Fibroblast of lung (primary cell): ENCODE measurements at regions not wholly inside any gene's neighbourhood (a gene's known extent, or its start where the extent isn't known, plus 50 kb on each side); places are given as distances from the start of the nearest gene placed in this dataset.

Source experiments
- DNase-seq, 2 donors: peaks; one replicate each; pipeline versions ENCODE4 v3.0.0 to v3.0.0-alpha.2; 2010; ENCODE audit warnings: low read depth in 2 of 2
- H2AFZ ChIP-seq: 2 replicates; pipeline ENCODE4 v1.5.1; 2012; ENCODE audit warnings: low read length, control low read depth, inconsistent platforms
- H3K27ac ChIP-seq: 2 replicates; pipeline ENCODE4 v1.5.1; 2011; ENCODE audit warnings: low read length, control low read depth; ENCODE audit not compliant: insufficient read depth
- H3K27me3 ChIP-seq: 2 replicates; pipeline ENCODE4 v1.5.1; 2011; ENCODE audit warnings: mild to moderate bottlenecking, low read length; ENCODE audit not compliant: control insufficient read depth, insufficient read depth
- H3K36me3 ChIP-seq: 2 replicates; pipeline ENCODE4 v1.5.1; 2011; ENCODE audit warnings: low read length; ENCODE audit not compliant: control insufficient read depth, insufficient read depth
- H3K4me1 ChIP-seq: 2 replicates; pipeline ENCODE4 v1.5.1; 2011; ENCODE audit warnings: low read length; ENCODE audit not compliant: control insufficient read depth, insufficient read depth; ENCODE audit errors: extremely low read depth
- H3K4me2 ChIP-seq: 2 replicates; pipeline ENCODE4 v1.5.1; 2011; ENCODE audit warnings: low read length, control low read depth; ENCODE audit not compliant: insufficient read depth; ENCODE audit errors: extremely low read depth
- H3K4me3 ChIP-seq, 4 experiments: fragments of 200-600 bp in 1 of 4; sonication (generic) in 1 of 4; replicated peaks in 1 of 4; 2 replicates each; pipeline ENCODE4 v1.5.1; 2011 to 2016; ENCODE audit warnings: low read length in 4 of 4, low read depth in 3 of 4, mild to moderate bottlenecking in 3 of 4, control low read depth in 2 of 4, inconsistent platforms in 1 of 4, mixed read lengths in 1 of 4; ENCODE audit not compliant: insufficient read depth in 1 of 4; ENCODE audit errors: control extremely low read depth in 1 of 4
- H3K79me2 ChIP-seq: 2 replicates; pipeline ENCODE4 v1.5.1; 2012; ENCODE audit warnings: mild to moderate bottlenecking, low read length, inconsistent platforms; ENCODE audit not compliant: control insufficient read depth, insufficient read depth
- H3K9ac ChIP-seq: 2 replicates; pipeline ENCODE4 v1.5.1; 2011; ENCODE audit warnings: mild to moderate bottlenecking, low read length, control low read depth; ENCODE audit not compliant: insufficient read depth
- H3K9me3 ChIP-seq: 2 replicates; pipeline ENCODE4 v1.5.1; 2012; ENCODE audit warnings: low read depth, low read length; ENCODE audit not compliant: control insufficient read depth, insufficient read depth
- H4K20me1 ChIP-seq: 2 replicates; pipeline ENCODE4 v1.5.1; 2011; ENCODE audit warnings: low read length; ENCODE audit not compliant: control insufficient read depth, insufficient read depth; ENCODE audit errors: extremely low read depth
- CTCF ChIP-seq, 2 donors: IDR thresholded peaks in 1 of 2; conservative IDR thresholded peaks in 1 of 2; 1 replicate in 1 of 2; 2 replicates in 1 of 2; pipeline ENCODE4 v1.5.1; 2011 to 2012; ENCODE audit warnings: low read length in 2 of 2, control low read depth in 1 of 2, inconsistent platforms in 1 of 2, low read depth in 1 of 2, mild to moderate bottlenecking in 1 of 2
- EZH2 ChIP-seq: IDR thresholded peaks from 2 replicates; pipeline ENCODE4 v1.5.1; 2012; ENCODE audit warnings: low read length, control low read depth, mild to moderate bottlenecking; ENCODE audit errors: missing control alignments

GRCh38 chr13:59103004-59103768, 1060.5 kb downstream of the DIAPH3 start:
- TF ChIP-seq EZH2 = no peak
- no peak for TF ChIP-seq CTCF (conservative IDR thresholded peaks at IDR 0.05 in 1 of 2, IDR thresholded peaks at IDR 0.05 in 1 of 2; ENCODE audit: low read depth in 1 of 2, low read length in 2 of 2)
- Histone ChIP-seq H3K4me1 (no peaks in the 10 kb centered on the region), H4K20me1 (no peaks in the 10 kb centered on the region)

GRCh38 chr13:59111751-59112171, 1052.0 kb downstream of the DIAPH3 start:
- TF ChIP-seq CTCF (conservative IDR thresholded peaks at IDR 0.05 in 1 of 2, IDR thresholded peaks at IDR 0.05 in 1 of 2; ENCODE audit: low read depth in 1 of 2, low read length in 2 of 2) = no peak
- TF ChIP-seq EZH2 = no peak
- peak overlapping the region; percentile 65 for H3K4me2 ChIP-seq
- H3K79me2 ChIP-seq = no peaks in the 10 kb centered on the region
- peak overlapping the region; percentile 75 for H3K27ac ChIP-seq
- DNase-seq = peak; percentile 76 to 92
- H4K20me1 ChIP-seq = no peaks in the 10 kb centered on the region
- peaks cover 12% of the 10 kb centered on the region for H3K4me1 ChIP-seq
- no peaks in the 10 kb centered on the region for H3K27me3 ChIP-seq
- H3K9ac ChIP-seq = peak overlapping the region; percentile 11
- H2AFZ ChIP-seq = no peak overlapping the region
- H3K4me3 ChIP-seq = peak overlapping the region in 1 of 4 experiments; percentile 6
- no peaks in the 10 kb centered on the region for H3K9me3 ChIP-seq
- no peaks in the 10 kb centered on the region for H3K36me3 ChIP-seq

More at GRCh38 chr13:59103004-59103768, 1060.5 kb downstream of the DIAPH3 start:
- Histone ChIP-seq H2AFZ (no peak overlapping the region), H3K4me3 (peak overlapping the region in 1 of 4 experiments; percentile 3), H3K9ac (no peak overlapping the region), H3K4me2 (no peak overlapping the region), H3K27ac (no peak overlapping the region), H3K36me3 (no peaks in the 10 kb centered on the region), H3K27me3 (no peaks in the 10 kb centered on the region), H3K79me2 (no peaks in the 10 kb centered on the region), H3K9me3 (no peaks in the 10 kb centered on the region)
- peak; percentile 86 to 96 for DNase-seq

- H3K27ac ChIP-seq = peak overlapping the region; percentile 75
- H3K79me2 ChIP-seq = no peaks in the 10 kb centered on the region
- DNase-seq = peak; percentile 99 to 100
- TF ChIP-seq EZH2 (no peak), CTCF (conservative IDR thresholded peaks at IDR 0.05 in 1 of 2, IDR thresholded peaks at IDR 0.05 in 1 of 2; ENCODE audit: low read depth in 1 of 2, low read length in 2 of 2) (no peak)
- peak overlapping the region; percentile 11 for H3K9ac ChIP-seq
- H3K9me3 ChIP-seq = no peaks in the 10 kb centered on the region
- H3K27me3 ChIP-seq = no peaks in the 10 kb centered on the region
- no peak overlapping the region for H2AFZ ChIP-seq
- H4K20me1 ChIP-seq = no peaks in the 10 kb centered on the region
- peaks cover 12% of the 10 kb centered on the region for H3K4me1 ChIP-seq
- peak overlapping the region; percentile 65 for H3K4me2 ChIP-seq
- peak overlapping the region in 1 of 4 experiments; percentile 6 for H3K4me3 ChIP-seq
- no peaks in the 10 kb centered on the region for H3K36me3 ChIP-seq
Measured at GRCh38 chr13:59112221-59112718, 1051.5 kb downstream of the DIAPH3 start.
